Testis (tissue), 2 donors: ENCODE measurements at regions not wholly inside any gene's neighbourhood (a gene's known extent, or its start where the extent isn't known, plus 50 kb on each side); places are given as distances from the start of the nearest gene placed in this dataset.

ENCODE experiments used
- CTCF ChIP-seq, 3 experiments: fragments of 450-650 bp in 2 of 3; fragments of 200-600 bp in 1 of 3; sonication (generic) in 1 of 3; IDR thresholded peaks; one replicate each; pipeline ENCODE4 v1.5.1; 2016 to 2019; ENCODE audit warnings: antibody characterized with exemption in 3 of 3, mild to moderate bottlenecking in 2 of 3, moderate library complexity in 1 of 3
- POLR2A ChIP-seq: fragments of 450-650 bp; IDR thresholded peaks from one replicate; pipeline ENCODE4 v1.6.1; 2017; ENCODE audit warnings: antibody characterized with exemption, mild to moderate bottlenecking, moderate library complexity

- TF ChIP-seq POLR2A = no peak
- TF ChIP-seq CTCF (IDR thresholded peaks at IDR 0.05) = no peak
Observed at GRCh38 chr4:4776934-4777333, 82.5 kb upstream of the MSX1 start.
